Aorta (tissue), 5 donors: ENCODE measurements at regions not wholly inside any gene's neighbourhood (a gene's known extent, or its start where the extent isn't known, plus 50 kb on each side); places are given as distances from the start of the nearest gene placed in this dataset.
A peak's percentile ranks its signal among the peaks of the same experiment; 100 is the strongest.
"Not testable (repeated sequence)": the region's sequence is repeated elsewhere in the genome, so short reads cannot be mapped to it uniquely, and the experiment has no call there.

Source experiments
- ATAC-seq: fragments of 200-7000 bp; cut with Tn5 transposase; one replicate; pipeline ENCODE4 v1.9.1; 2022; ENCODE audit warnings: moderate library complexity; ENCODE audit not compliant: low FRiP score
- DNase-seq, 2 donors: peaks; one replicate each; pipeline ENCODE4 v3.0.0-alpha.2; 2020
- H3K27ac ChIP-seq, 2 donors: one replicate each; pipeline ENCODE4 v1.5.1; 2013; ENCODE audit warnings: low read length in 2 of 2, mild to moderate bottlenecking in 2 of 2, moderate library complexity in 2 of 2, control low read depth in 1 of 2, inconsistent platforms in 1 of 2, low read depth in 1 of 2
- H3K27me3 ChIP-seq, 2 donors: one replicate each; pipeline ENCODE4 v1.6.1; 2013; ENCODE audit warnings: control low read depth in 1 of 2, low read length in 1 of 2, mild to moderate bottlenecking in 1 of 2, moderate library complexity in 1 of 2; ENCODE audit not compliant: insufficient read depth in 2 of 2, control insufficient read depth in 1 of 2
- H3K36me3 ChIP-seq, 2 donors: one replicate each; pipeline ENCODE4 v1.6.1; 2013; ENCODE audit warnings: control low read depth in 1 of 2, low read length in 1 of 2, mild to moderate bottlenecking in 1 of 2; ENCODE audit not compliant: insufficient read depth in 2 of 2, control insufficient read depth in 1 of 2
- H3K4me1 ChIP-seq, 2 donors: one replicate each; pipeline ENCODE4 v1.6.1; 2013; ENCODE audit warnings: low read length in 2 of 2, control low read depth in 1 of 2, mild to moderate bottlenecking in 1 of 2, moderate library complexity in 1 of 2; ENCODE audit not compliant: insufficient read depth in 2 of 2, control insufficient read depth in 1 of 2
- H3K4me3 ChIP-seq, 2 donors: one replicate each; pipeline ENCODE4 v1.5.1; 2013; ENCODE audit warnings: low read length in 2 of 2, control low read depth in 1 of 2, mild to moderate bottlenecking in 1 of 2
- H3K9me3 ChIP-seq: one replicate; pipeline ENCODE4 v1.6.1; 2013; ENCODE audit warnings: mild to moderate bottlenecking, low read length; ENCODE audit not compliant: control insufficient read depth
- WGBS, 2 donors: extraction: QIAGEN DNeasy Blood & Tissue Kit; methylation state at CpG; one replicate each; pipeline ENCODE4 v1.1.7; 2013; 5-methylcytosine and 5-hydroxymethylcytosine counted together
- intact Hi-C, 2 donors: fragments of 100-400 bp; cut with DNase I; formaldehyde crosslinking; loops; one replicate each; pipeline versions ENCODE4 v1.14.2 to v1.15.0; 2022
- donor health status: healthy with polysubstance abuse.
- donor health status: Bipolar disorder and iron deficiency.
- donor health status: DM: no; HTN: no; CAD: no.
- donor health status: DM: no; HTN: no; CAD: no.
- donor health status: DM: yes; HTN: yes; CAD: no.

DNA sequence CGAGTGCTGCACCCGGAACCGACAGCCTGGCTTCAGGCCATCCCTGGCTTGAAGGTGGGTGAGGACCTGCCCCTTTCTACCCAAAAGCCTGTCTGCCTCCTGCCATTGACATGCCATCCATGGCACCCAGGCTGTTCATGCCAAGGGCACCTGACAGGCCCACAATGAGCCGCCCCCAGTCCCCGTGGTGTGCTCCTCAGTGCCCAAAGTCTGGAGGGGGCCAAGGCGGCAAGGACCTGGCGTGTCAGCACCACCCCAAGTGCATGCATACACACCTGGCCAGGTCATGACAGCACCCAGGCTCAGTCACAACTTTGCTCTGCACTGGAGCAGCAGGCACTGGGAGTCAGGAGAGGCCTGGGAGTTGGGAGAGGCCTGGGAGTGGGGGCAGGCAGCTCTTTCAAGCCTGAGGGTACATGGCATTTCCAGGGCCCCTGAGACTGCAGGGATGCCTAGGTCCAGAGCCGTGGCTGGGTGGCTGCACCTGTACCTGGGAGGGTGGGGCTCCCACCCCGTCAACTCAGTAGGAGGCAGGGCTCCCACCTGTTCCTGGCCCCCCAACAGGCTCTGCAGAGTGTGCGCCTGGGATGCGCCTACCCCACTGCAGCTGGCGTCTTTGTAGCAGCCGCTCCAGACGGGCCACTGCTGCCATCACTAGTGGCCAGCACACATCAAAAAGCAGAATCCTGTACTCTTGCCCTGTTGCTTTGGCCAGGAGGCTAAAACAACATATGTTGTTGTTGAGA, 71.7 kb downstream of the ZNF467 start:
- no peak overlapping the region for H3K27ac ChIP-seq
- no peaks in the 10 kb centered on the region for H3K9me3 ChIP-seq
- ATAC-seq (no peak), DNase-seq (no peak)
- no peaks in the 10 kb centered on the region for H3K27me3 ChIP-seq
- intact Hi-C loops = no loop called here
- H3K36me3 ChIP-seq = no peaks in the 10 kb centered on the region
- 89 to 93% methylated on average over 12 to 14 of the region's 14 CpGs for WGBS, 2 donors
- H3K4me1 ChIP-seq = no peaks in the 10 kb centered on the region
- H3K4me3 ChIP-seq = no peak overlapping the region

DNA sequence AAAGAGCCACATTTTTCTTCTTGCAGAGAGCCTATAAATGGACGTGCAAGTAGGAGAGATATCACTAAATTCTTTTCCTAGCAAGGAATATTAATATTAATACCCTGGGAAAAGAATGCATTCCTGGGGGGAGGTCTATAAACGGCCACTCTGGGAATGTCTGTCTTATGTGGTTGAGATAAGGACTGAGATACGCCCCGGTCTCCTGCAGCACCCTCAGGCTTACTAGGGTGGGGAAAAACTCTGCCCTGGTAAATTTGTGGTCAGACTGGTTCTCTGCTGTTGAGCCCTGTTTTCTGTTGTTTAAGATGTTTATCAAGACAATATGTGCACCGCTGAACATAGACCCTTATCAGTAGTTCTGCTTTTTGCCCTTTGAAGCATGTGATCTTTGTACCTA, 75.6 kb downstream of the ZNF467 start:
- H3K27me3 ChIP-seq, ATAC-seq, H3K27ac ChIP-seq, H3K4me1 ChIP-seq, H3K4me3 ChIP-seq, intact Hi-C loops, H3K9me3 ChIP-seq, DNase-seq, H3K36me3 ChIP-seq: not testable (repeated sequence)
- 47 to 55% methylated on average over 5 of the region's 5 CpGs for WGBS, 2 donors

DNA sequence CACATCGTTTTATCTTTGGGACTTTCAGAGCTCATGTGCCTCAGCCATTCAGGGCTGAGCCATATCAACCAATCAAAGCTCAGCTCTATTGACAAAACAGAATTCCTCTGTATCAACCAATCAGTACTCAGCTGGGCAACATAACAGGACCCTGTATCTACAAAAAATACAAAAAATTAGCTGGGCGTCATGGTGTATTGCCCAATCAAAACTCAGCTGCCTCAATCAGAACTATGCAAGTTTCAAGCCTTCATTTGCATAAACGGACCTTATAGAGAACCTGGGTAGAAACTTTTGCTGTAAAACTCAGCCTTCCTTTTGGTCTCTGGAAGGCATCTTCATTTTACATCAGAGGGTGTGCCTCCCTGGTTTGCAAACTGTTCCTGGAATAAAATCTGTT, 77.1 kb downstream of the ZNF467 start:
- ATAC-seq (no peak), DNase-seq (no peak)
- H3K27me3 ChIP-seq = peaks cover 0 to 1% of the 10 kb centered on the region in 2 donors
- 69 to 72% methylated on average over 3 of the region's 3 CpGs for WGBS, 2 donors
- H3K36me3 ChIP-seq = no peaks in the 10 kb centered on the region
- no peak overlapping the region for H3K27ac ChIP-seq
- no peaks in the 10 kb centered on the region for H3K4me1 ChIP-seq
- H3K9me3 ChIP-seq = peaks cover 3% of the 10 kb centered on the region
- H3K4me3 ChIP-seq = no peak overlapping the region
- intact Hi-C loops = no loop called here

DNA sequence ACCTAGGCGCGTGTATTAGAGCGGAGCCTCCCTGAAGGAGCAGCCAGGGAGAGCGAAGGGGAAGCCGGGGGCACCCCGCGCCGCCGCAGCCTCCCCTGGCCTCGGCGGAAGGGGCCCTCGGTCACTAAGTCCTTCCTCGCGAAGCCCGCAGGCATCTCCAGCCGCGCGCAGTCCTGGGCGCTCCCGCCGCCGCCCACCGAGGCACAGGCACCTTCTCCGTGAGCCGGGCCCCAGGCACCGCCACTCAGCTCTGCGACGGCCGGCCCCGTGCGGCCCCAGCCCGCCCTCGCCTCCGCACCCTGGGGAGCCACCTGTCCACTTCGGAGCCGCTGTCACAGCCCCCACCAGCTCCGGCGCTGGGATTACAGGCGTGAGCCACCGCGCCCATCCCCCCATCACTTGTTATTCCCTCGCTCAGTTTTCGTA, 80.8 kb downstream of the ZNF467 start:
- ATAC-seq (no peak), DNase-seq (no peak)
- Histone ChIP-seq H3K9me3 (peaks cover 8% of the 10 kb centered on the region), H3K4me1 (no peaks in the 10 kb centered on the region), H3K4me3 (no peak overlapping the region), H3K36me3 (no peaks in the 10 kb centered on the region), H3K27ac (no peak overlapping the region), H3K27me3 (peaks cover 0 to 4% of the 10 kb centered on the region in 2 donors)
- intact Hi-C loops = no loop called here
- WGBS, 2 donors = 4 to 5% methylated on average over 18 to 43 of the region's 43 CpGs

DNA sequence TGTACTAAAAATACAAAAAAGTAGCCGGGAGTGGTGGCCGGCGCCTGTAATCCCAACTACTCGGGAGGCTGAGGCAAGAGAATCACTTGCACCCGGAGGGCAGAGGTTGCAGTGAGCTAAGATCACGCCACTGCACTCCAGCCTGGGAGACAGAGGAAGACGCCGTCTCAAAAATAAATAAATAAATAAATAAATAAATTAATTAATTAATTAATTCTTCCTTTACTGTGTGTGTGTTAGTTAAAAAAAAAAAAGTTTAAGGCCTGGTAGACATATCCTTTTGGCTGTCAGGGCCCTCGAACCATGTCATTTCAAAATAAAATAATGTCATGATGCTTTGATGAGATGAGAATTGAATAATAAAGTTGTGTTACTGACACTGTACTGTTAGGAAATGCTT, 81.3 kb downstream of the ZNF467 start:
- H3K27ac ChIP-seq = no peak overlapping the region
- DNase-seq (no peak), ATAC-seq (no peak)
- peaks cover 8% of the 10 kb centered on the region for H3K9me3 ChIP-seq
- peaks cover 0 to 4% of the 10 kb centered on the region in 2 donors for H3K27me3 ChIP-seq
- no peaks in the 10 kb centered on the region for H3K4me1 ChIP-seq
- no peak overlapping the region for H3K4me3 ChIP-seq
- intact Hi-C loops = no loop called here
- WGBS, 2 donors = 92 to 93% methylated on average over 9 of the region's 9 CpGs
- no peaks in the 10 kb centered on the region for H3K36me3 ChIP-seq

DNA sequence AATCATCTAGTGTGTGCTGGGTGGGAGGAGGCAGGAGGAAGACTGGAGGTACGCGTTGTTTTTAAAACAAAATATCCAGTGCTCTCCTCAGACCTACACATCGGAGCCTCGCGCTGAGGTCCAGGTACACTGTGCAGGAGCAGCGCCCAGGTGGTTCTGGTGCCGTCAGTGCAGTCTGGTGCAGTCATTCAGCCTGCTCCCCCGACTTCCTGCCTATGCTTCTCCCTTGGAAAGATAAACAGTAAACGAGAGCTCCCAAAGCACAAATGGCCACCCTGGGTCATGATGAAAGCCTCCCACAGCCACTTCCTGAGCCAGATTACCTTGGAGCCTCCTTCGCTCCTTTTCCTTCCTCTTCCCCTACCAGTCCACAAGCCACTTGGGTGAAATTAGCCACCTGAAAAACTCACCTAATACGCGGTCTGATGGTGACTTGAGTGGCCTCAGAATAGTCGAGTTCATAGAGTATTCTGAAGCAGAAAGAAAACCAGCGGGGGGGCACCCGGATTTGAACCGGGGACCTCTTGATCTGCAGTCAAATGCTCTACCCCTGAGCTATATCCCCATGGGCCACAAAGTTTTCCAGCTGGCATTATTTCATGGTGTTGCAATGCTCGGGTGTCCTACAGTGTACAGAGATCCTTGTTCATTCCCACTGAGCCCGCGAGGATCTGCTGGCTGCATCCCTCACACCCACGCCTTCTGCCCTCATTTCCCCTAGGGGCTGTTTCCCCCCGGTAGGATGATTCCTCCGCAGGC, 82.5 kb downstream of the ZNF467 start:
- Histone ChIP-seq H3K36me3 (no peaks in the 10 kb centered on the region), H3K9me3 (peaks cover 8% of the 10 kb centered on the region), H3K4me3 (no peak overlapping the region), H3K27ac (no peak overlapping the region), H3K4me1 (no peaks in the 10 kb centered on the region), H3K27me3 (peaks cover 0 to 4% of the 10 kb centered on the region in 2 donors)
- no peak for ATAC-seq
- intact Hi-C loops = no loop called here
- 35 to 37% methylated on average over 22 of the region's 22 CpGs for WGBS, 2 donors
- DNase-seq = no peak

DNA sequence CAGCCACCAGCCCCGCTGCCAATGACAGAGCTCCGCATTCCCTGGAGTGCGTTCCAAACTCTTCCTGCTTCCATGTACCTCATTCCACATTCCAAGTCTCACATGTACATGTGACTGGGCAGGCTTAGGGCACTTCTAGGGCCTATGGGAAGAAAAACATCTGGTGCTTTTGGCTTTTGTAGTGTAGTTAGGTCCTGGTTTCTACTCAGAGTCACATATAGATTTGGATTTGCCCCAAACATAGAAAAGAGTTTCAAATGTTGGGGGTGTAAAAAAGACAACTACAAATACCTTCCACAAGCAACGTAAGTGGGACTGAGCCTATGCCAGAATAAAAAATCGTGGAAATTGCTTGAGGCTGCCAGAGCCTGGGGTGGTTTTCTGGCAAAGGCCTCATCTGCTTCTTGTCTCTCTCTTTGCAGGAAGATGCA, 84.1 kb downstream of the ZNF467 start:
- intact Hi-C loops = no loop called here
- H3K4me3 ChIP-seq = peak overlapping the region in 1 of 2 donors; percentile 11
- no peaks in the 10 kb centered on the region for H3K36me3 ChIP-seq
- H3K4me1 ChIP-seq = no peaks in the 10 kb centered on the region
- ATAC-seq (no peak), DNase-seq (no peak)
- no peak overlapping the region for H3K27ac ChIP-seq
- peaks cover 0 to 4% of the 10 kb centered on the region in 2 donors for H3K27me3 ChIP-seq
- peaks cover 6% of the 10 kb centered on the region for H3K9me3 ChIP-seq
- WGBS, 2 donors = 54 to 60% methylated on average over 5 of the region's 5 CpGs

DNA sequence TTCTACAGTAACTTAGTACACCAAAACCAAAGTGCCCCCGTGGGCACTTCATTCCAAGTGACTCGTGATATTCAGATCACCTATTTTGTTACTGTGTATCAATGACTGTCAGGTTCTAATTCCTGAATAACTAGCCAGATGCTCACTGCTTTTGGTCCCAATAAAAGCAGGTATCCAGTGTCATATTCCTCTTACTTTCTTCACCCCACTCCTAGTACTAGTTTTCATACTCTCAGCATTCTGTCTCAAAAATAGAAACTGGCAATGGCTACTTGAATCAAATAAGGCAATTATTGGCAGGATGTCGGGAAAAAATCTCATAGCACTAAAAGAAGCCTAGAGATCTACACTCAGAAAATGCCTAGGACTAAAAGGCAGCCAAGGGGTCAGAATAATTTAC, 84.6 kb downstream of the ZNF467 start:
- no peak for ATAC-seq
- Histone ChIP-seq H3K27ac (no peak overlapping the region), H3K36me3 (no peaks in the 10 kb centered on the region), H3K4me1 (no peaks in the 10 kb centered on the region), H3K9me3 (peaks cover 6% of the 10 kb centered on the region), H3K4me3 (peak overlapping the region in 1 of 2 donors; percentile 11), H3K27me3 (peaks cover 0 to 4% of the 10 kb centered on the region in 2 donors)
- intact Hi-C loops = no loop called here
- 84% methylated on average over 3 of the region's 3 CpGs for WGBS, 2 donors
- DNase-seq = no peak

DNA sequence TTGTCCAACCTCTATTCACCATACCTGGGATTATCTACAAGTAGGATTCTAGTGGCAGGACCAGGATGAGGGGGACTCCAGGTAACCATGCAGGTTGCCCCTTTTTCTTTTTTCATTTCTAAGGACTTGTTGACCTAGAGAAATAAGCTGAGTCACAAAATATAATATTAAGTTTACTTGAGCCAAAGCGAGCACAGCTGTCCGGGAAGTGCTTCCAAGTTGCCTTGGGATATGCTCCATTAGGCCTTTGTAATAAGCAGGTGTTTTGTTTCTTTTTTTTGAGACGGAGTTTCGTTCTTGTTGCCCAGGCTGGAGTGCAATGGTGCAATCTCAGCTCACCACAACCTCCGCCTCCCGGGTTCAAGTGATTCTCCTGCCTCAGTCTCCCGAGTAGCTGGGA, 85.6 kb downstream of the ZNF467 start:
- H3K36me3 ChIP-seq, H3K27me3 ChIP-seq, intact Hi-C loops, ATAC-seq, H3K4me1 ChIP-seq, DNase-seq, H3K4me3 ChIP-seq, H3K9me3 ChIP-seq, H3K27ac ChIP-seq: not testable (repeated sequence)
- 94 to 98% methylated on average over 7 of the region's 7 CpGs for WGBS, 2 donors
